ENCODE measurements at regions not wholly inside any gene's neighbourhood (a gene's known extent, or its start where the extent isn't known, plus 50 kb on each side); places are given as distances from the start of the nearest gene placed in this dataset.
A peak's percentile ranks its signal among the peaks of the same experiment; 100 is the strongest.

DNA sequence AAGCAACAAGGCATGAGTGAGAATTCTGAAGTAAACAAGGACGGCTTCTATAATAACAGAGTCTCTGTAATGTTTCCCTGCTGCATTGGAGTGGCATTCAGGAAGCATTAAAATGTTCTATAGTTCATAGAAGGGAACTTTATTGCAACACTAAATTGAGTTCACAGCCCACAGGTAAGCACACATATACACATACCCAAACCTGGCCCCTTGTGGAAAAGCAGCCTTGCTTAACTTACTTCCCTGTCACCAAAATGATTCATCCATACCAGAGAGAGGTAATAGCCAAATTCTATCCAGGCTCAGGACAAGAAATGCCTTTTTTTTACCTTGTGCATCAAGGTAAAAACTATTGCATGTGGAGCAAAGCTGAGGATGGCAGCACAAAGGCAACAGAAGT, 241.4 kb downstream of the HHIPL2 start:
- no peak overlapping the region for H2AFZ ChIP-seq (ENCODE audit: low read depth, low read length)
- H2BK15ac ChIP-seq (ENCODE audit: low read depth, poor library complexity, severe bottlenecking), result no peak overlapping the region
- H3K9ac ChIP-seq (ENCODE audit: low read length), result no peak overlapping the region
- no peak overlapping the region for H3K23ac ChIP-seq (ENCODE audit: low read length in 2 of 2)
- H3K4me3 ChIP-seq (ENCODE audit: insufficient read depth in 1 of 2, low read depth in 1 of 2, low read length in 2 of 2), result no peak overlapping the region
- WGBS, result 100% methylated on average over 1 of the region's 1 CpG
- no peak overlapping the region for H2AK5ac ChIP-seq (ENCODE audit: low read length, severe bottlenecking)
- H4K91ac ChIP-seq (ENCODE audit: low read length), result no peak overlapping the region
- no peaks in the 10 kb centered on the region for H3K4me1 ChIP-seq (ENCODE audit: control insufficient read depth, insufficient read depth, low read depth, low read length)
- H3K14ac ChIP-seq (ENCODE audit: low read length in 2 of 2), result no peak overlapping the region
- no peak for DNase-seq
- no peaks in the 10 kb centered on the region for H3K36me3 ChIP-seq (ENCODE audit: control insufficient read depth in 1 of 2, insufficient read depth in 2 of 2, low read depth in 1 of 2, low read length in 2 of 2)
- H3K18ac ChIP-seq (ENCODE audit: low read depth in 1 of 2, low read length in 2 of 2), result no peak overlapping the region
- H3K27ac ChIP-seq (ENCODE audit: low read length, poor library complexity, severe bottlenecking), result no peak overlapping the region
- H3K27me3 ChIP-seq (ENCODE audit: control insufficient read depth in 1 of 2, insufficient read depth in 1 of 2, low read length in 2 of 2), result peaks cover 0 to 12% of the 10 kb centered on the region in 2 experiments
- no peaks in the 10 kb centered on the region for H3K9me3 ChIP-seq (ENCODE audit: control insufficient read depth, low read length)
- H2BK12ac ChIP-seq (ENCODE audit: low read length in 2 of 2), result no peak overlapping the region
- no peak overlapping the region for H3K4ac ChIP-seq (ENCODE audit: low read depth in 1 of 2, low read length in 2 of 2)
- no peak overlapping the region for H2BK120ac ChIP-seq (ENCODE audit: low read depth, low read length)
- no peak overlapping the region for H4K8ac ChIP-seq (ENCODE audit: low read length)
- no peaks in the 10 kb centered on the region for H3K79me1 ChIP-seq (replicated peaks; ENCODE audit: low read length, poor library complexity, severe bottlenecking)
- no peak overlapping the region for H3K4me2 ChIP-seq (ENCODE audit: low read length, poor library complexity, severe bottlenecking)
- H2BK5ac ChIP-seq (ENCODE audit: low read depth, low read length, poor library complexity, severe bottlenecking), result no peak overlapping the region

DNA sequence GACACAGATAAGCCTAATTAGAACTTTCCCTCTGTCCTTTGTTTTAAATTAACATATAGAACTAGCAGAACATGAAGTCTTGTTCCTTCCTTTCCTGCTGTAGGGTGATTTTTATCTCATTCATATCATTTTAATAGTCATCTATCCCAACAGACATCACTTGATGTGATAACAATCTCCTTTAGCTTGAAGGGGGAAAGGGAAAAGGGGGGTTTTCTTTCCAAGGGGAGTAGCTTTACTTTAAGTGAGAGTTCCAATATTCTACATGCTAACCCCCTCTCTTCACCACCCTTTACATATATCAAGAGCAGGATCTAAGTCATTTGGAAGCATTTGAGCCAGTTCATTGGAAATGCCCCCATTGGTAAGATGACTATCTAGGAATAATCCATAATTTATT, 241.9 kb downstream of the HHIPL2 start:
- H3K4me1 ChIP-seq (ENCODE audit: control insufficient read depth, insufficient read depth, low read depth, low read length), result no peaks in the 10 kb centered on the region
- H3K9me3 ChIP-seq (ENCODE audit: control insufficient read depth, low read length), result no peaks in the 10 kb centered on the region
- H2BK12ac ChIP-seq (ENCODE audit: low read length in 2 of 2), result no peak overlapping the region
- H3K4me2 ChIP-seq (ENCODE audit: low read length, poor library complexity, severe bottlenecking), result no peak overlapping the region
- no peak overlapping the region for H3K14ac ChIP-seq (ENCODE audit: low read length in 2 of 2)
- no peak overlapping the region for H2BK120ac ChIP-seq (ENCODE audit: low read depth, low read length)
- no peak overlapping the region for H3K4ac ChIP-seq (ENCODE audit: low read depth in 1 of 2, low read length in 2 of 2)
- H3K9ac ChIP-seq (ENCODE audit: low read length), result no peak overlapping the region
- no peak overlapping the region for H2AFZ ChIP-seq (ENCODE audit: low read depth, low read length)
- no peak overlapping the region for H2BK5ac ChIP-seq (ENCODE audit: low read depth, low read length, poor library complexity, severe bottlenecking)
- H3K36me3 ChIP-seq (ENCODE audit: control insufficient read depth in 1 of 2, insufficient read depth in 2 of 2, low read depth in 1 of 2, low read length in 2 of 2), result no peaks in the 10 kb centered on the region
- no peak overlapping the region for H4K91ac ChIP-seq (ENCODE audit: low read length)
- no peak overlapping the region for H2AK5ac ChIP-seq (ENCODE audit: low read length, severe bottlenecking)
- no peak for DNase-seq
- H3K18ac ChIP-seq (ENCODE audit: low read depth in 1 of 2, low read length in 2 of 2), result no peak overlapping the region
- peaks cover 0 to 12% of the 10 kb centered on the region in 2 experiments for H3K27me3 ChIP-seq (ENCODE audit: control insufficient read depth in 1 of 2, insufficient read depth in 1 of 2, low read length in 2 of 2)
- H3K23ac ChIP-seq (ENCODE audit: low read length in 2 of 2), result no peak overlapping the region
- H3K79me1 ChIP-seq (replicated peaks; ENCODE audit: low read length, poor library complexity, severe bottlenecking), result no peaks in the 10 kb centered on the region
- H3K27ac ChIP-seq (ENCODE audit: low read length, poor library complexity, severe bottlenecking), result no peak overlapping the region
- no peak overlapping the region for H2BK15ac ChIP-seq (ENCODE audit: low read depth, poor library complexity, severe bottlenecking)
- H4K8ac ChIP-seq (ENCODE audit: low read length), result no peak overlapping the region
- H3K4me3 ChIP-seq (ENCODE audit: insufficient read depth in 1 of 2, low read depth in 1 of 2, low read length in 2 of 2), result no peak overlapping the region

DNA sequence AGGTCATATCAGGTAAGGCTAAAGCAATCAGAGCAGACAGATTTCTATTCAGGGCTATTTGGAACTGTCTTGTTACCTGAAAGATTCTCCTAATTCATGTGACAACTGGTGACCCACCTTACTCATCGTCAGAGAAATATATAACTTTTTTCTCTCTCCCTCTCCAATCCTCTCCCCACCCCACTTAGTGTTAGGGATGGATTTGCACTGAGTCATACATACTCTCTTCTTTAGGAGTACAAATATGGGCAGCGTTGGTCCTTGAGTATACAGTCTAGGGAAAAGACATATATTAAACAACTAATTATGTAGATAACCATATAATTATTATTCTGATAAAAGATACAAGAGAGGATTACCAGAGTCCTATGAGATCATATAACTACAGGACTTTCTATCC, 246.3 kb downstream of the HHIPL2 start:
- Histone ChIP-seq H3K23ac (ENCODE audit: low read length in 2 of 2) (no peak overlapping the region), H3K27ac (ENCODE audit: low read length, poor library complexity, severe bottlenecking) (no peak overlapping the region), H2BK120ac (ENCODE audit: low read depth, low read length) (no peak overlapping the region), H4K8ac (ENCODE audit: low read length) (no peak overlapping the region), H3K27me3 (ENCODE audit: control insufficient read depth in 1 of 2, insufficient read depth in 1 of 2, low read length in 2 of 2) (peaks cover 0 to 6% of the 10 kb centered on the region in 2 experiments), H2AK5ac (ENCODE audit: low read length, severe bottlenecking) (no peak overlapping the region), H2BK15ac (ENCODE audit: low read depth, poor library complexity, severe bottlenecking) (no peak overlapping the region), H3K79me1 (replicated peaks; ENCODE audit: low read length, poor library complexity, severe bottlenecking) (no peaks in the 10 kb centered on the region), H3K4me1 (ENCODE audit: control insufficient read depth, insufficient read depth, low read depth, low read length) (no peaks in the 10 kb centered on the region), H2AFZ (ENCODE audit: low read depth, low read length) (no peak overlapping the region), H3K18ac (ENCODE audit: low read depth in 1 of 2, low read length in 2 of 2) (no peak overlapping the region), H3K9me3 (ENCODE audit: control insufficient read depth, low read length) (peaks cover 9% of the 10 kb centered on the region), H4K91ac (ENCODE audit: low read length) (no peak overlapping the region), H3K4me2 (ENCODE audit: low read length, poor library complexity, severe bottlenecking) (no peak overlapping the region), H2BK12ac (ENCODE audit: low read length in 2 of 2) (no peak overlapping the region), H3K14ac (ENCODE audit: low read length in 2 of 2) (no peak overlapping the region), H2BK5ac (ENCODE audit: low read depth, low read length, poor library complexity, severe bottlenecking) (no peak overlapping the region), H3K4ac (ENCODE audit: low read depth in 1 of 2, low read length in 2 of 2) (no peak overlapping the region), H3K4me3 (ENCODE audit: insufficient read depth in 1 of 2, low read depth in 1 of 2, low read length in 2 of 2) (no peak overlapping the region), H3K9ac (ENCODE audit: low read length) (no peak overlapping the region), H3K36me3 (ENCODE audit: control insufficient read depth in 1 of 2, insufficient read depth in 2 of 2, low read depth in 1 of 2, low read length in 2 of 2) (no peaks in the 10 kb centered on the region)
- peak; percentile 24 for DNase-seq
- WGBS, result no CpG with 5 or more reads among the region's 2 CpGs

DNA sequence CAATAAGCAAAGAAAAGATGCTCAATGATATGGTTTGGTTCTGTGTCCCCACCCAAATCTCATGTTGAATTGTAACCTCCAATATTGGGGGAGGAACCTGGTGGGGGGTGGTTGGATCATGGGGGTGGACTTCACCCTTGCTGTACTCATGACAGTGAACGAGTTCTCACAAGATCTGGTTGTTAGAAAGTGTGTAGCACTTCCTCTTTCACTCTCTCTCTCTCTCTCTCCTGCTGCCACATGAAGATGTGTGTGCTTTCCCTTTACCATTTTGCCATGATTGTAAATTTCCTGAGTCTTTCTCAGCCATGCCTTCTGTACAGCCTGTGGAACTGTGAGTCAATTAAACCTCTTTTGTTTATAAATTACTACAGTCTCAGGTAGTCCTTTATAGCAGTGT, 248.4 kb downstream of the HHIPL2 start:
- Histone ChIP-seq H2BK12ac (ENCODE audit: low read length in 2 of 2) (no peak overlapping the region), H3K4me1 (ENCODE audit: control insufficient read depth, insufficient read depth, low read depth, low read length) (no peaks in the 10 kb centered on the region), H3K4ac (ENCODE audit: low read depth in 1 of 2, low read length in 2 of 2) (no peak overlapping the region), H3K14ac (ENCODE audit: low read length in 2 of 2) (no peak overlapping the region), H3K9ac (ENCODE audit: low read length) (no peak overlapping the region), H2AFZ (ENCODE audit: low read depth, low read length) (no peak overlapping the region), H2BK15ac (ENCODE audit: low read depth, poor library complexity, severe bottlenecking) (no peak overlapping the region), H2AK5ac (ENCODE audit: low read length, severe bottlenecking) (no peak overlapping the region), H3K79me1 (replicated peaks; ENCODE audit: low read length, poor library complexity, severe bottlenecking) (no peaks in the 10 kb centered on the region), H3K23ac (ENCODE audit: low read length in 2 of 2) (no peak overlapping the region), H3K18ac (ENCODE audit: low read depth in 1 of 2, low read length in 2 of 2) (no peak overlapping the region), H4K8ac (ENCODE audit: low read length) (no peak overlapping the region), H3K4me2 (ENCODE audit: low read length, poor library complexity, severe bottlenecking) (no peak overlapping the region), H3K27me3 (ENCODE audit: control insufficient read depth in 1 of 2, insufficient read depth in 1 of 2, low read length in 2 of 2) (peaks cover 0 to 4% of the 10 kb centered on the region in 2 experiments), H4K91ac (ENCODE audit: low read length) (no peak overlapping the region), H3K9me3 (ENCODE audit: control insufficient read depth, low read length) (peaks cover 15% of the 10 kb centered on the region), H3K4me3 (ENCODE audit: insufficient read depth in 1 of 2, low read depth in 1 of 2, low read length in 2 of 2) (no peak overlapping the region), H2BK120ac (ENCODE audit: low read depth, low read length) (no peak overlapping the region), H3K27ac (ENCODE audit: low read length, poor library complexity, severe bottlenecking) (no peak overlapping the region), H3K36me3 (ENCODE audit: control insufficient read depth in 1 of 2, insufficient read depth in 2 of 2, low read depth in 1 of 2, low read length in 2 of 2) (no peaks in the 10 kb centered on the region), H2BK5ac (ENCODE audit: low read depth, low read length, poor library complexity, severe bottlenecking) (no peak overlapping the region)
- no peak for DNase-seq
- 100% methylated on average over 1 of the region's 1 CpG for whole genome bisulfite sequencing

Measured in mesenchymal stem cell (in vitro differentiated cells and primary cell).